ENCODE measurements at regions not wholly inside any gene's neighbourhood (a gene's known extent, or its start where the extent isn't known, plus 50 kb on each side); places are given as distances from the start of the nearest gene placed in this dataset.

DNA sequence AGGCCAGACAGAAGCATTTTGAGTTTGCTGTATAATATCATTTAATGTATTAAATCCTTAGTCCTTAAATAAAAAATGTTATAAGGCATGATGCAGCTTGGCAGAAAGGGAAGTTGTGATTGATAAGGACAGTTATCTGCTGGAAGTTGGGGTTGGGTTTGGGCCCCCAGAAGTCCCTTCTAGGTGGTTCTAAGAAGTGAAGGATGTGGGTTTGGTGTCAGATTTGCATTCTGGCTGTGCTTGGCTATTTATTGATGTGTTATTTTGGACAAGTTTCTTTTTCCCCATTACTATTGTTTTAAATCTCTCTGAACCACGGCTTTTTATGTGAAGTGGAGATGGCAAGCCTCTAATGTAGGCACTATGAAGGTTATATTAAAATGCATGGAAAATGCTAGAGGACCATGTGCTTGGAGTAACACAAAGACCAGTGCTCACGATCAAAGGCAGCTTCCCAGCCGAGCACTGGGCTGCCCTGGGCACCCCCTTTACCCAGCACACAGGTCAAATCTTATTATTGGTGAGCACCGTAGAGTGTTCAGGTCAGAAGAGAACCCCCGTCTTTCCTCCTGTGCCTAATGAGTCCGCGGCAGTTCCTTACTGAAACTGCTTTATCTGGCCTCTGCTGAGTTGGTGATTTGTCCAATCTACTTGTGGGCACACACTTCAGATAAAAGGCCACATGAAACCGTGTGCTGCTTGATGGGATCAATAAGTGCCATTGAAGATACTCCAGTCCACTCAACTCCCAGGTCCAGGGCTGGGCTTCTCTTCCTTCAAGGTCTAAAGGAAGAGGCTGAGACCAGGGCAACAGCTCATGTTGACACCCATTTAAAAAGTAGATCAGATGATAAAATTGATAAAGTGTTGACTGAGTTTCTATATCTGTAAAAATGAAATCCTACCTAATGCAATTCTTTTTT lies 212.0 kb downstream of the PRDM2 start:
- Mint-ChIP-seq H3K4me1 (no peaks in the 10 kb centered on the region), H3K36me3 (no peaks in the 10 kb centered on the region), H3K27ac (no peak overlapping the region), H3K9me3 (no peaks in the 10 kb centered on the region; the same call in 1 of the 2 replicates), H3K27me3 (ENCODE audit: low read depth) (peaks cover 12% of the 10 kb centered on the region), H3K4me3 (no peak overlapping the region)
- TF ChIP-seq, protein P1, sequence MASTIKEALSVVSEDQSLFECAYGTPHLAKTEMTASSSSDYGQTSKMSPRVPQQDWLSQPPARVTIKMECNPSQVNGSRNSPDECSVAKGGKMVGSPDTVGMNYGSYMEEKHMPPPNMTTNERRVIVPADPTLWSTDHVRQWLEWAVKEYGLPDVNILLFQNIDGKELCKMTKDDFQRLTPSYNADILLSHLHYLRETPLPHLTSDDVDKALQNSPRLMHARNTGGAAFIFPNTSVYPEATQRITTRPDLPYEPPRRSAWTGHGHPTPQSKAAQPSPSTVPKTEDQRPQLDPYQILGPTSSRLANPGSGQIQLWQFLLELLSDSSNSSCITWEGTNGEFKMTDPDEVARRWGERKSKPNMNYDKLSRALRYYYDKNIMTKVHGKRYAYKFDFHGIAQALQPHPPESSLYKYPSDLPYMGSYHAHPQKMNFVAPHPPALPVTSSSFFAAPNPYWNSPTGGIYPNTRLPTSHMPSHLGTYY (CRISPR knock-in tag; IDR thresholded peaks at IDR 0.05) = no peak
- TF ChIP-seq SMAD3 (CRISPR knock-in tag; IDR thresholded peaks at IDR 0.05; ENCODE audit: borderline replicate concordance) = no peak
- no peak for TF ChIP-seq ZNF219 (CRISPR knock-in tag; IDR thresholded peaks at IDR 0.05; ENCODE audit: borderline replicate concordance)
- no peak for TF ChIP-seq MYBL2 (CRISPR knock-in tag; IDR thresholded peaks at IDR 0.05)
- TF ChIP-seq, protein P2, sequence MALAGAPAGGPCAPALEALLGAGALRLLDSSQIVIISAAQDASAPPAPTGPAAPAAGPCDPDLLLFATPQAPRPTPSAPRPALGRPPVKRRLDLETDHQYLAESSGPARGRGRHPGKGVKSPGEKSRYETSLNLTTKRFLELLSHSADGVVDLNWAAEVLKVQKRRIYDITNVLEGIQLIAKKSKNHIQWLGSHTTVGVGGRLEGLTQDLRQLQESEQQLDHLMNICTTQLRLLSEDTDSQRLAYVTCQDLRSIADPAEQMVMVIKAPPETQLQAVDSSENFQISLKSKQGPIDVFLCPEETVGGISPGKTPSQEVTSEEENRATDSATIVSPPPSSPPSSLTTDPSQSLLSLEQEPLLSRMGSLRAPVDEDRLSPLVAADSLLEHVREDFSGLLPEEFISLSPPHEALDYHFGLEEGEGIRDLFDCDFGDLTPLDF (CRISPR knock-in tag; IDR thresholded peaks at IDR 0.05) = no peak
- no peak for TF ChIP-seq EMX1 (CRISPR knock-in tag; IDR thresholded peaks at IDR 0.05)
- TF ChIP-seq NR3C1 (CRISPR knock-in tag; conservative IDR thresholded peaks at IDR 0.05; ENCODE audit: low read depth) = no peak
- TF ChIP-seq JUN (CRISPR knock-in tag; IDR thresholded peaks at IDR 0.05) = no peak
- TF ChIP-seq, protein P3, sequence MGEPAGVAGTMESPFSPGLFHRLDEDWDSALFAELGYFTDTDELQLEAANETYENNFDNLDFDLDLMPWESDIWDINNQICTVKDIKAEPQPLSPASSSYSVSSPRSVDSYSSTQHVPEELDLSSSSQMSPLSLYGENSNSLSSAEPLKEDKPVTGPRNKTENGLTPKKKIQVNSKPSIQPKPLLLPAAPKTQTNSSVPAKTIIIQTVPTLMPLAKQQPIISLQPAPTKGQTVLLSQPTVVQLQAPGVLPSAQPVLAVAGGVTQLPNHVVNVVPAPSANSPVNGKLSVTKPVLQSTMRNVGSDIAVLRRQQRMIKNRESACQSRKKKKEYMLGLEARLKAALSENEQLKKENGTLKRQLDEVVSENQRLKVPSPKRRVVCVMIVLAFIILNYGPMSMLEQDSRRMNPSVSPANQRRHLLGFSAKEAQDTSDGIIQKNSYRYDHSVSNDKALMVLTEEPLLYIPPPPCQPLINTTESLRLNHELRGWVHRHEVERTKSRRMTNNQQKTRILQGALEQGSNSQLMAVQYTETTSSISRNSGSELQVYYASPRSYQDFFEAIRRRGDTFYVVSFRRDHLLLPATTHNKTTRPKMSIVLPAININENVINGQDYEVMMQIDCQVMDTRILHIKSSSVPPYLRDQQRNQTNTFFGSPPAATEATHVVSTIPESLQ (CRISPR knock-in tag; IDR thresholded peaks at IDR 0.05) = no peak
- no peak for TF ChIP-seq ZNF671 (CRISPR knock-in tag; IDR thresholded peaks at IDR 0.05)
- no peak for TF ChIP-seq FOXP1 (CRISPR knock-in tag; IDR thresholded peaks at IDR 0.05; ENCODE audit: borderline replicate concordance)
- DNase-seq (ENCODE audit: low spot score) (no peak), ATAC-seq (no peak)
- CTCF ChIA-PET = interaction anchor here (0.5 kb wide), 1 partner anchor 1904 kb away, joined by 3 read pairs; no protein-coding TSS in a partner anchor
- POLR2A ChIA-PET = no interaction called here

DNA sequence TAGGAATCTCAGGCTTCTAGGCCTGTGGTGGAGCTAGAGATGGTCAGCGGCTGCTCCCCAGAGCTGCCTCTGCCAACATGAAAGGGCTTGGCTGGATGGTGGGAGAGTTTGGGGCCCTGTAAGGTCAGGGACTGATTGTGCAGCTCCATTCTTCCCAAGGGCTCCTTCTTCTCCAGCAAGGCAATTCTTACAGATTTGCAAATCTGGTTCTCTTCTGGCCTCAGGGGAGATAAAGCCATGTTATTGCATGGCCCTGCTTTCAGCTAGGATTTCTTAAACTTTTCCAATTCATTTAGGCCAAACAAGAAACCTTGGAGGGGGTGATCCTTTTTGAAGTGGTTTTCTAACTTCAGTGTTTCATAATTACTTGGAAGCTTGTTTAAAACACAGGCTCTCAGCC lies 213.4 kb downstream of the PRDM2 start:
- no peak overlapping the region for H3K4me3 Mint-ChIP-seq
- ChIA-PET POLR2A (no interaction called here), CTCF (interaction anchor here (0.6 to 1.7 kb wide), 4 partner anchors 17 to 300 kb away, joined by 3 to 7 read pairs (median 4); no protein-coding TSS in a partner anchor)
- DNase-seq (ENCODE audit: low spot score) = no peak
- peaks cover 7% of the 10 kb centered on the region for H3K9me3 Mint-ChIP-seq
- peaks cover 15% of the 10 kb centered on the region for H3K27me3 Mint-ChIP-seq (ENCODE audit: low read depth)
- ATAC-seq = no peak
- H3K27ac Mint-ChIP-seq = no peak overlapping the region
- H3K36me3 Mint-ChIP-seq = peaks cover 3% of the 10 kb centered on the region
- H3K4me1 Mint-ChIP-seq = no peaks in the 10 kb centered on the region
- no peak for TF ChIP-seq ESRRA (CRISPR knock-in tag; IDR thresholded peaks at IDR 0.05; ENCODE audit: borderline replicate concordance)
- no peak for TF ChIP-seq ZNF121 (CRISPR knock-in tag; IDR thresholded peaks at IDR 0.05)
- TF ChIP-seq ZNF671 (CRISPR knock-in tag; IDR thresholded peaks at IDR 0.05) = no peak
- no peak for TF ChIP-seq GRHL2 (CRISPR knock-in tag; IDR thresholded peaks at IDR 0.05; ENCODE audit: insufficient replicate concordance, severe bottlenecking)
- no peak for TF ChIP-seq CBFB (CRISPR knock-in tag; IDR thresholded peaks at IDR 0.05; ENCODE audit: low read depth)
- no peak for TF ChIP-seq ZNF138 (CRISPR knock-in tag; conservative IDR thresholded peaks at IDR 0.05)
- TF ChIP-seq, protein P1 (CRISPR knock-in tag; IDR thresholded peaks at IDR 0.05) = no peak
- TF ChIP-seq, protein P4, sequence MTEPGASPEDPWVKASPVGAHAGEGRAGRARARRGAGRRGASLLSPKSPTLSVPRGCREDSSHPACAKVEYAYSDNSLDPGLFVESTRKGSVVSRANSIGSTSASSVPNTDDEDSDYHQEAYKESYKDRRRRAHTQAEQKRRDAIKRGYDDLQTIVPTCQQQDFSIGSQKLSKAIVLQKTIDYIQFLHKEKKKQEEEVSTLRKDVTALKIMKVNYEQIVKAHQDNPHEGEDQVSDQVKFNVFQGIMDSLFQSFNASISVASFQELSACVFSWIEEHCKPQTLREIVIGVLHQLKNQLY (CRISPR knock-in tag; IDR thresholded peaks at IDR 0.05) = no peak
- TF ChIP-seq NFATC4 (CRISPR knock-in tag; IDR thresholded peaks at IDR 0.05) = no peak
- TF ChIP-seq GTF2I (CRISPR knock-in tag; conservative IDR thresholded peaks at IDR 0.05) = no peak
- TF ChIP-seq, protein P5, sequence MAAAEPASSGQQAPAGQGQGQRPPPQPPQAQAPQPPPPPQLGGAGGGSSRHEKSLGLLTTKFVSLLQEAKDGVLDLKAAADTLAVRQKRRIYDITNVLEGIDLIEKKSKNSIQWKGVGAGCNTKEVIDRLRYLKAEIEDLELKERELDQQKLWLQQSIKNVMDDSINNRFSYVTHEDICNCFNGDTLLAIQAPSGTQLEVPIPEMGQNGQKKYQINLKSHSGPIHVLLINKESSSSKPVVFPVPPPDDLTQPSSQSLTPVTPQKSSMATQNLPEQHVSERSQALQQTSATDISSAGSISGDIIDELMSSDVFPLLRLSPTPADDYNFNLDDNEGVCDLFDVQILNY (CRISPR knock-in tag; IDR thresholded peaks at IDR 0.05) = no peak
- no peak for TF ChIP-seq MYBL2 (CRISPR knock-in tag; IDR thresholded peaks at IDR 0.05)
- TF ChIP-seq, protein P6, sequence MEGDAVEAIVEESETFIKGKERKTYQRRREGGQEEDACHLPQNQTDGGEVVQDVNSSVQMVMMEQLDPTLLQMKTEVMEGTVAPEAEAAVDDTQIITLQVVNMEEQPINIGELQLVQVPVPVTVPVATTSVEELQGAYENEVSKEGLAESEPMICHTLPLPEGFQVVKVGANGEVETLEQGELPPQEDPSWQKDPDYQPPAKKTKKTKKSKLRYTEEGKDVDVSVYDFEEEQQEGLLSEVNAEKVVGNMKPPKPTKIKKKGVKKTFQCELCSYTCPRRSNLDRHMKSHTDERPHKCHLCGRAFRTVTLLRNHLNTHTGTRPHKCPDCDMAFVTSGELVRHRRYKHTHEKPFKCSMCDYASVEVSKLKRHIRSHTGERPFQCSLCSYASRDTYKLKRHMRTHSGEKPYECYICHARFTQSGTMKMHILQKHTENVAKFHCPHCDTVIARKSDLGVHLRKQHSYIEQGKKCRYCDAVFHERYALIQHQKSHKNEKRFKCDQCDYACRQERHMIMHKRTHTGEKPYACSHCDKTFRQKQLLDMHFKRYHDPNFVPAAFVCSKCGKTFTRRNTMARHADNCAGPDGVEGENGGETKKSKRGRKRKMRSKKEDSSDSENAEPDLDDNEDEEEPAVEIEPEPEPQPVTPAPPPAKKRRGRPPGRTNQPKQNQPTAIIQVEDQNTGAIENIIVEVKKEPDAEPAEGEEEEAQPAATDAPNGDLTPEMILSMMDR (IDR thresholded peaks at IDR 0.05) = no peak
- TF ChIP-seq JUN (CRISPR knock-in tag; IDR thresholded peaks at IDR 0.05) = no peak
